ENCODE measurements at regions not wholly inside any gene's neighbourhood (a gene's known extent, or its start where the extent isn't known, plus 50 kb on each side); places are given as distances from the start of the nearest gene placed in this dataset.
A peak's percentile ranks its signal among the peaks of the same experiment; 100 is the strongest.
"Not testable (repeated sequence)": the region's sequence is repeated elsewhere in the genome, so short reads cannot be mapped to it uniquely, and the experiment has no call there.

DNA sequence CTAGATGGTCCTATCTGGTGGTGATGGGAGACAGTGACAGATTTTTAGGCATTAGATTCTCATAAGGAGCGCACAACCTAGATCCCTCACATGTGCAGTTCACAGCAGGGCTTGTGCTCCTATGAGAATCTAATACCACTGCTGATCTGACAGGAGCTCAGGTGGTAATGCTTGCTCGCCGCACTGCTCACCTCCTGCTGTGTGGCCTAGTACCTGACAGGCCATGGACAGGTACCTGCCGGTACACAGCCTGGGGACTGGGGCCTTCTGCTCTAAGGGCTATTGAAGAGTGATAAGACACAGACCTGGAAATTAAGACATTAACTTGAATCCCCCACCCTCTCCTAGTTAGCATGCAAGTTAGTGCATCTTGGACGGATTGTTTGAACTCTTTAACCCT is 64.4 kb downstream of the KLRB1 start:
- DNase-seq, result not testable (repeated sequence)

DNA sequence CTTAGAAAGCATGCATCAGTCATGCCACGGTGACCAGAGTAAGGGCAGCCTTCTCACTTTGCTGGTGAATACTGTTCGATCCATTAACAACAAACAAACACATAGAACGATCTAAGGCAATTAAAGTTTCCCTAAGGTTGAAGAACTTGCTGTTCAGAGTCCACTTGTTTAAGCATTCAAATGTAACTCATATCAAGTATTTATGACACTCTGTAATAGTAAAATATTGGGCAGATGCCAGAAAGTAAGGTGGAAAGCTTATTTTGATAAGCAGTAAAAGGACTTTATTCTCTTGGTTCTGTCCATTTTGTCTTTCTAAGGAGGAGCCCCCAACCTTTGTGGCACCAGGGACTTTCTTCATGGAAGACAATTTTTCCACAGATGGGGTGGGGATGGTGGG is 64.9 kb downstream of the KLRB1 start:
- DNase-seq, result not testable (repeated sequence)

DNA sequence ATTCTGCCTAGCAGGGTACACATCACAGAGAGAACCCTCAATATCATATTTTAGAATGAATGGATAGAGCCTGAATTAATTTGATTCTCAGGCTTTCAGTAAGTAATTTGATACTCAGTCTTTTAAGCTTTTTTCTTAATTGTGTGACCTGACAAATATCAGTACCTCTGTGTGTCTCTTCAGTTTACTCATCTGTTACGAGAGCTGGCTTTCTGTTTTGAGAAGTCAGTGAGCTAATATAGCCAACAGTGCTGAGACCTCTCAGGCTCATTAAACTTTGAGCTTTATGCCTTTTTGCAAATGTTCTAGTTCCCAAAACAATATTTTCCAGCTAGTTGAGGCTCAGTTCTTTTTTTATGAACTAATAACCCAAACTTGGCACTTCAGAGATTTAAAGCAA is 91.8 kb downstream of the KLRB1 start:
- not testable (repeated sequence) for DNase-seq

DNA sequence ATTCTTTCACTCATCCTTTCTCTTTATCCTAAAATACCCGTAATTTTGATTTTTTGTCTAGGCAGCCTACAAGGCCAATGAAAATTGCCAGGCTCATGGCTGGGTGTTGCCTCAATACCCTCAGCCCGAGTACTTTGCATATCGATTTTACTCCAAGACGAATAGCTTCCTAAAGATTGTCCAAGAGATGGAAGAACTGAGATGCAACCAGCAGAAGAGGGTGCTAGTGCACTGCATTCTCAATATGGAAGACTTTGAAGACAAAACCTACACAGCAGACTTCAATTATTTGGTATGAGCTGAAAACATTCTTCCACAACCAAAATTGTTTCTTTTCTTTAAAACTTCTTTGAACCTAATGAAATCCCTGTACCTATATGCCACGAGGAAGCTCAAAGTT is 95.0 kb downstream of the KLRB1 start:
- DNase-seq, result not testable (repeated sequence)

DNA sequence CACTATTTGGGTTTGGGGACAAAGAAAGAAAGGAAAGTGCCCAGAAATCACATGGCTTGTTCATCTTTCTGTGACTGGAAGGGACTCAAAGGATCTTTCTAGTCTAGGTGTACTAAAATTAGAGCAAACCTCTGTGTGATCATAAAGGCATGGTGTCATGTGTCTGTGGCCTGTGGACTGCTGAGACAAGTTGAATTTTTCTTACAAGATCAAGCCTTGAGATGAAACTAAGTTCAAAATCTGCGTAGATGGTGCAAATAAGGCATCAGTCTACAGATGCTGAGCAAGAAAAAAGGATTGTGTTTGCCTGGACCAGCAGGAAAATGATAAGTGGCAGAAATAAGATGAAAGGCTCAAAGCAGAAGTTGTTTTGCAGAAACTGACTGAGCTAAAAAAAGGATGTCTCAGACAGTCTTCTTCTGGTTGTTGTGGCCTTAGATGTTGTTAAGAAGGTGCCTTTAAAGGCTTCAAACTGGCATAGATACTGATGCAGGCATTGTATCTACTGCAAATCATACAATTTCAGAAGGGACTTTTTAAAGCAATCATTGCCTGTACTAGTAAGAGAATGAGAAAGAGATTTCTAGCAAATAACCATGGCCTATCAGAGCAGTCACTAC is 97.2 kb downstream of the KLRB1 start:
- DNase-seq, result not testable (repeated sequence)

DNA sequence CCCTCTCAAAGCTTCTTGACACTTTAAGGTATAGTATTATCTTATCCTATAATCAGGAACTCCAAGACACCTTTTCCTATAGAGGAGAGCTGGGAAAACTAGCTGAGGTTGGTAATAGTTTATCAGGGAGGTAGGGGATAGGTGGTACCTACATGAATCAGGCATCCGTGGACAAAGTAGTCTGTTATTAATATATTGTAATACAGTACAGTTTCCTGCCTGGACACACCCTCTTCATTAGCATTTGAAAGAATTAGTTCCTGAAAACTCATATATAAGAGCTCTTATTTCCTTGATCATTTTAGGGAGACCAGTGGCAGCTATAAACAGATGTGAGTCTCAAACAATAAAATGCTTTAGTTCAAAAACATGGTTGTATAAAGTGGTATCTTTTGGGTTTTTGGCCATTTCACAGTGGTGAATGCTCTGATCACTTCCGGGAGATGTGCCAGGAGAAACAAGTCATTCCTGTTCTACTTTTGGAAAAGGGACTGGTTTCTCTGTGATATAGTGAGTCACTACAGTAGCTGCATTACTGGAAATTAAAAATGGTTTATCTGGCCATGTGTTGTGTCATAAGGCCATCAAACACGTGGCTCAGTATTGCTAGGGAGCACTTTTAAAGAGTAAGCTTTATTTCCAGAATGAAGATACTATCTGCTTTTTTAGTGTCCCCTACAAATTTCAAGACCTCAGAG is 98.1 kb downstream of the KLRB1 start:
- DNase-seq, result no peak

DNA sequence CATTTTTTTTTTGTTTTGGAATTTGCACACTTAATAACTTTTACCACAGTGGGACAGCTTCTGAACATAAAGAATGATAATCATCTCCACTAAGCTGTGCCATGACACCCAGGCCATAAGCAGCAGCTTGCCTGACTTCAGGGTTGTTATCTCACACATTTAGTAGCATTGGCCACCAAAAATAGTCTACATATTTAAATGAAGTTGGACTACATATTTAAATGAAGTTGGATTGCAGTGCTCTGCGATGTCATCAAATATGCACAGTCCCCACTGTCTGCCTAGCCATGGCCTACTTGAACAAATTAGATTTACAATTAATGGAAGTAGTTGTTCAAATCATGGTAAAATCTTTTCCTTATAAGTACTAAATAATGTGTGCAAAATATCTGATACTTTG is 101.0 kb downstream of the KLRB1 start:
- no peak for DNase-seq

DNA sequence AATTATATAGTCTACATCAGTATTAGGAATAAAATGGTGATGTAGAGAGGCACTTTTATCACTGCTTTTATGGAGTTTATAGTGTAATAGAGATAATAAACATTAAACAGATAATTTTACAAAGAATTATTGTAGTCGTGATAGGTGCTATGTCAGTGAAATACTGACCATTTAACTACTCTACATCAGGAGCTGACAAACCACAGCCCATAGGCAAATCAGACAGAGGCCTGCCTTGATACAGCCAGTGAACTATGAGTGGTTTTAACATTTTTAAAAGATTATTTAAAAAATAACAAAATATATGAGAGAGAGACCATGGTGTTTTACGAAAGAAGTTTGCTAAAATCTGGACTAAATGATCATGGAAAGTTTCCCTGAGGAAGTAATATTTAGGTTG is 104.3 kb downstream of the KLRB1 start:
- not testable (repeated sequence) for DNase-seq

DNA sequence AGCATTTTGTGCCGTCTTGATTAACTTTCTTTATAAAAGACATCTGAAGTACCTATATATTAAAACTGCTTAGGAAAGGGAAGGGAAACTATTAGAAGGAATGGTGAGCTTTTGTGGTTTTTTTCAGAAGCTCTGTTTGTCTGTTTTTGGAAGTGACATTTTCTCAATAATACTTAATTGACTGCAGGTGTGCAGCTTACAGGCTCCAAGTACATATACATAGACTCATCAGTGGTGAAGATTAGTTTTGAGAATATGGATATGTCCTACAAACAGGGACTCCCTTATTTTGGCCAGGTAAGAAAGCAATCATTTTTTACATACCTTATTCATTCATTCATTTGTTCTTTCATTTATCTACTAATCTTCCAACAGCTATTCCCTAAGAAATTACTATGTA is 104.9 kb downstream of the KLRB1 start:
- DNase-seq, result not testable (repeated sequence)

DNA sequence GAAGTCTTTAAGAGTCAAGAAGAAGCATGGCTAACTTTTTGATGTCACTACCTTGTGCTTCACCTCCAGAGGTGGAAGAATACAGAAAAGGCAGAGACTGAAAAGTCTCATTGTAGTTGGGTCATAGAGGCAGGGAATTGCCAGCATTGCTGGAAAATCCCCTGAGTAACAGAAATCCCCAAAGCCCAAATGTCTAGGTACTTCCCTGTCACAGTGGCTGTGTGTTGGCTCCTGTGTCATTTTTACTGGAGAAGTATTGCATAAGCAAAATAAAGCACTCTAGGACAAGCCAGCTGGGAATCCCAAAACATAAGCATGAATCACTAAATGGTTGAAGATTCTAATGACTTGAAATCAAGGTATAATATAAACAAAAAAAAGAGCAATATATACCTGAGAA is 114.4 kb downstream of the KLRB1 start:
- DNase-seq, result not testable (repeated sequence)

DNA sequence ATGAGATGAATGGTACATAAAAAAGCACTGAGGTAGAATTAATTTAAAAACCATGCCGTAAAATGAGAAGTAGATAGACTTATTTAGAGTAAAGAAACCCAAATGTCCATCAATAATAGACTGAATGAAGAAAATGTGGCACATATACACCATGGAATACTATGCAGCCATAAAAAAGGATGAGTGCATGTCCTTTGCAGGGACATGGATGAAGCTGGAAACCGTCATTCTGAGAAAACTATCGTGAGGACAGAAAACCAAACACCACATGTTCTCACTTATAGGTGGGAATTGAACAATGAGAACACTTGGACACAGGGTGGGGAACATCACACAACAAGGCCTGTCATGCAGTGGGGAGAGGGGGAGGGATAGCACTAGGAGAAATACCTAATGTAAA is 126.4 kb downstream of the KLRB1 start:
- not testable (repeated sequence) for DNase-seq

DNA sequence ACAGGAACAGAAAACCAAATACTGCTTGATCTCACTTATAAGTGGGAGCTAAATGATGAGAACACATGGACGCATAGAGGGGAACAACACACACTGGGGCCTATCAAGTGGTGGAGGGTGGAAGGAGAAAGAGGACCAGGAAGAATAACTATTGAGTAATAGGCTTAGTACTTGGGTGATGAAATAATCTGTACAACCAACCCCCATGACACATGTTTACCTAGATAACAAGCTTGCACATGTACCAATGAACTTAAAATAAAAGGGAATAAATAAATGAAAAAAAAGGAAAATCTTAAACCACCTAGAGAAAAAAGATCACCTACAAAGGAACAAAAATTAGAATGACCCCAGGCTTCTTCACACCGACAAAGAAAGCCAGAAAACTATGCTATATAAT is 133.5 kb downstream of the KLRB1 start:
- DNase-seq, result not testable (repeated sequence)

DNA sequence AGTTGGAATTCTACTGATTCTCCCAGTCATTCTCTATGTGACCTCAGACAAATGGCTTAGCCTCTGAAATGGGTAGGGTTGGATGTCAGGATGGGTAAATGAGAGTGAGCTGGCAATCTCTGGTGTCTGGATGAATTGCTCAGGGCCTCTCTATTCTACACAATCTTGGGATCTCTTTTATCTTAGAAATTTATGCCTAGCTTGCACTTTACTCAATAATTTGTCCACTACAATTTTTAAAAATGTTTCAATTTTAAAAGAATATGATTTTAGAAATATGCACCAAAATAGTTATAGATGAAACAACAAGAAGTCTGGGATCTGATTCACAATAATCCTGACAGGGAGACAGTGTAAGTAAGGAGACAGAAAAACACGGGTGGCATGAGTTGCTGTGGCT is 134.1 kb downstream of the KLRB1 start:
- DNase-seq, result not testable (repeated sequence)

DNA sequence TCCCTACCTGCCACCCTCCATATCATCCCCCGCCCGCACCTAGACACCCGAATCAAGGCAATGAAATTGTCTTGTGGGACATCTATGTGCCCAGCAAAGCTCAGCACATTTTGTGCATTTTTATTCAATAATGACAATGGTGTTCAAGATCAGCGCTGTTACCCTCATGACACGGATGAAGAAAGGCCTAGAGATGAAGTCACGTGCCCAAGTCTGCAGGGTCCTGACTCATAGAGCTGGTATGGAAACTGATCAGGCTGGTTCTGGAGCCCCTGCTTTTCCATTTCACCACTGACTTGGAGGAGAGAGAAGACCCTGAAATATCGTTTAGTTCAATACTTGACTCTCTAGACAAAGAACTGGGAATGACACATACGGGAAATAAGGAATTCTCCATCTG is 136.2 kb downstream of the KLRB1 start:
- DNase-seq, result not testable (repeated sequence)

DNA sequence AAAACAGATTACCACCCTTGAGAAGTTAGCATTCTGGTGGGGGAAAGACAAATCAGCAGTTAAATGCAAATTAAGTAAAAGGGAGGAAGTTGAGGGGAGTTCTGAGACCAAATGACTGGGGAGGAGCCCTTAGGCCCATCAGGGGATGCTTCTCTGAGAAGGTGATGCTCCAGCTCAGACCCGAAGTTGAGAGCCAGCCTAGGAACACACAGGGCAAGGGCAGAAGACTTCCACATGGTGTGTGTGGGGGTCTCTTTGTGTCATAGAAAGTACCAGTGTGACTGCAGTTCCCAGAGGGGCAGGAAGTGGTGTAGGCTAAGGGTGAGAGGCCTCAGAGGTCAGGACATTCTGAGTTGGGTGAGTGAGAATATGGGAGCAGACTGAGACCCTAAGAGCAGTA is 137.3 kb downstream of the KLRB1 start:
- not testable (repeated sequence) for DNase-seq

DNA sequence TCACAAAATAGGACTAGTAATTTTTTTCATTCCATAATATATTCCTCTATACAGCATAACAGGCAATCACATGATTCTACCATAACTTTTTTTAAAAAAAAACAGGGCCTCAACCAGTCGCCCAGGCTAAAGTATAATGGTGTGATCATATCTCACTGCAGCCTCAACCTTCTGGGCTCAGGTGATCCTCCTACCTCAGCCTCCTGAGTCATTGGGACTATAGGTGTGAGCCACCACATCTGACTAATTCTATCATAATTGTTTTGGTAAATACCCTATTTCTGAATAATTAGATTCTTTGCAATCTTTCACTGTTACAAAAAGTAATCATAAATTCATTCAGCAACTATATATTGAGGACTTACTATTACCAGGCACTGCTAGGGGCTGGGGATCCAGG is 137.8 kb downstream of the KLRB1 start:
- not testable (repeated sequence) for DNase-seq

DNA sequence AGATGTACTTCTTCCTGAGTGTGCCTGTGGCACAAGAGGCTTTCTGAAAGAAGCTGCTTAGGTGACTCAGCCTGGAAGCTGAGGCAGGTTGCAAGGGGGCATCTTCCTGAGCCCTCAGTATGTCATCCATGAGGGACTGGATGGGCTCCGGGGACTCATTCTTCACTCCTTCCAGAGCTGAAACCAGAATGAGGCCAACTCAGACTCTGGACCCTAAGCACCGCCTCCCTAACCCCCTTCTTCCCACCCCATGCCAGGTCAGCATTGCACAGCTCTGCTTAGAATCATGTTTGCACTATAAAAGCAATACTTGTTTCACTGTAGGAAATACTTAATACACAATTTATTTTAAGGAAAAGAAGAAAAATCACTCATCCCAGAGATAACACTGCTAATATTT is 138.3 kb downstream of the KLRB1 start:
- DNase-seq, result not testable (repeated sequence)

DNA sequence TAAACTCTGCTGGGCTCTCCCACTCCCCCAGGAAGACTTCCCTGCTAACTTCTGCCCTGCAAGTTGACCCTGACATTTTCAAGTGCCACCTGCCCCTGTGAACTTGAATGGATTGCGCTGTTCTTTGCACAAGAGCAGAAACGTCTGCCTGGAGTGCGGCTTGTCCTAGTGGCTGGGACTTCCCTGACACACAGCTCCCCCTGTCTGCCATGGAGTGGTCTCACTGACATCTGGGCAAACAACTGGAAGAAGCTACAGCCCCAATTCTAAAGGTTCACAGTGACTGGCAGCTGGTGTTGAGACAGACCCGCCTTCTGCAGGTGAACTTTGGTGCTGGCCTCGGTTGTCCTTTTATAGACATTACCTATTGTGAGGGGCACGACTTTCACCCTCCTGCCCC is 138.7 kb downstream of the KLRB1 start:
- DNase-seq, result peak; percentile 69

DNA sequence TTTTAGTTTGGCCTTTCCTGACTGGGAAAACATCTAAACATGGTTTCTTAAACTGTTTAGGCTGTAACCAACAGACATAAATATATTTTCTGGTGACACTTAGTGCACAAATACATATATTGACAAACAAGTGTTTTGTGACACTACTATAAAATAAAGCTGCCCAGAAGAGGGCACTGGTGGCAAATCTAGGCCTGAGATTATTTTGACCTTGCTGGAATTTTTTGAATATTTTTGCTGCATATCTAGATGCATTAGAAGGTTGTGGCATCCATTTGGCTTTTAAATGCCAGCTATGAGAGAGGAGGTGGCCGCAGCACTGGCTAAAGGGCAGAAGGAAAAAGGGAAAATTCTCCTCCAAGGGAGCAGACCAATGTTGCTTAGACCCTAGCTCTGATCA is 139.6 kb downstream of the KLRB1 start:
- not testable (repeated sequence) for DNase-seq

DNA sequence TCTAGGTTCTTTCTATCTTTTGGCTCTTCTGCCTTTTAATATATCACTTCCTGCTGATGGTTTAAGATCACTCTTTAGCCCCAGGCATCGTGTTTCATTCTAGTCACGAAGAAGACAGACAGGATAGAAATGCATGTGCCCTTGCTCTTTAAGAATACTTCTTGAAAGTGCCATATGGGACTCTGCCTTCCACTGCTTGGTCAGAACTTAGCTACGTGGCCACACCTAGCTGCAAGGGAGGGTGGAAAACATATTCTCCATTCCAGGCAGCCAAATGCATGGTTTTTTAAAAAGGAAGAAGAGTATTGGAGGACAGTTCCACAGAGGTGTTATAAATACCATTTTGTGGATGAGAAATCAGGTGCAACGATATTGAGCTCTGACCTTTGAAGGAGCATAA is 143.3 kb downstream of the KLRB1 start:
- DNase-seq, result no peak

DNA sequence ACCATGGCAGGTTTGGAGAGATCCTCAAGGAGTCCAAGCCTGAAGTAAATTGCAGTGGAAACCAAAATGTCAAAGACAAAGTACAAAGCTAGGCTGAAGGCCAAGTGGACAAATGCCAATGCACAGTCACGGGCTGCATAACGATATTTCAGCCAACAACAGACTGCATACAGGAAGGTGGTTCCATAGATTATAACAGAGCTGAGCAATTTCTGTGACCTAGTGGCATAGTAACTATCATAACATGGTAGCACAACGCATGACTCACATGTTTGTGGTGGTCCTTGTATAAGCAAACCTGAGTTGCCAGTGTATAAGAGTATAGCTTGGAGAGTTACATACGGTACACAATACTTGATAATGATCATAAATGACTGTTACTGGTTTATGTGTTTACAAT is 152.2 kb downstream of the KLRB1 start:
- DNase-seq, result peak; percentile 34

DNA sequence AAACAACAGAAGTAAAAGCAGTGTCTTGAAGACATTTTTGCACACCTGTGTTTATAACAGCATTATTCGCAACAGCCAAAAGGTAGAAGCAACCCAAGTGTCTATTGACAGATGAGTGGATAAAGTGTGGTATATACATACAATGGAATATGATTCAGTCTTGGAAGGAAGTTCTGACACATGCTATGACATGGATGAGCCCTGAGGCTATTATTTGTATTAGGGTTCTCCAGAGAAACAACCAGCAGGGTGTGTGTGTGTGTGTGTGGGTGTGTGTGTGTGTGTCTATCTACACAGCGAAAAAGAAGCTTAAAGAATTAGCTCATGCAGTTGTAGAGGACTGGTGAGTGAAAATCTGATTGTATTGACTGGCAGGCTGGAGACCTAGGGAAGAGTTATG is 153.7 kb downstream of the KLRB1 start:
- DNase-seq, result not testable (repeated sequence)

DNA sequence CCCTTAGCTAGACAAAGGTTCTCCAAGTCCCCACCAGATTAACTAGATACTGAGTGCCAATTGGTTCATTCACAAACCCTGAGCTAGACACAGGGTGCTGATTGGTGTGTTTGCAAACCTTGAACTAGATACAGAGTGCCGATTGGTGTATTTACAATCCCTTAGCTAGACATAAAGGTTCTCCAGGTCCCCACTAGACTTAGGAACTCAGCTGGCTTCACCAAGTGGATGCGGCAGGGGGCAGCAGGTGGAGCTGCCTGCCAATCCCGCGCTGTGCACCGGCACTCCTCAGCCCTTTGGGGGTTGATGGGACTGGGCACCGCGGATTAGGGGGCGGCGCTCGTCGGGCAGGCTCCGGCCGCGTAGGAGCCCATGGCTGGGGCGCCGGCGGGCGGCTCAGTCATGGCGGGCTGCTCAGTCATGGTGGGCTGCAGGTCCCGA is 157.6 kb downstream of the KLRB1 start:
- DNase-seq, result not testable (repeated sequence)

DNA sequence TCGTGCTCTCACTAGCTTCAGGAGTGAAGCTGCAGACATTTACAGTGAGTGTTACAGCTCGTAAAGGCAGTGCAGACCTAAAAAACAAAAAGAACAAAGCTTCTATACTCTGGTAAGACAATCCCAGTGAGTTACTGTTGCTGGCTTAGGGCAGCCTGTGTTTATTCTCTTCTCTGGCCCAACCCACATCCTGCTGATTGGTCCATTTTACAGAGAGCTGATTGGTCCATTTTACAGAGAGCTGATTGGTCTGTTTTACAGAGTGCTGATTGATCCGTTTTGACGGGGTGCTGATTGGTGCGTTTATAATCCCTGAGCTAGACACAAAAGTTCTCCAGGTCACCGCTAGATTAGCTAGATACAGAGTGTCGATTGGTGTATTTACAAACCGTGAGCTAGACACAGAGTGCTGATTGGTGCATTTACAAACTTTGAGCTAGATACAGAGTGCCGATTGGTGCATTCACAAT is 158.0 kb downstream of the KLRB1 start:
- DNase-seq, result not testable (repeated sequence)

DNA sequence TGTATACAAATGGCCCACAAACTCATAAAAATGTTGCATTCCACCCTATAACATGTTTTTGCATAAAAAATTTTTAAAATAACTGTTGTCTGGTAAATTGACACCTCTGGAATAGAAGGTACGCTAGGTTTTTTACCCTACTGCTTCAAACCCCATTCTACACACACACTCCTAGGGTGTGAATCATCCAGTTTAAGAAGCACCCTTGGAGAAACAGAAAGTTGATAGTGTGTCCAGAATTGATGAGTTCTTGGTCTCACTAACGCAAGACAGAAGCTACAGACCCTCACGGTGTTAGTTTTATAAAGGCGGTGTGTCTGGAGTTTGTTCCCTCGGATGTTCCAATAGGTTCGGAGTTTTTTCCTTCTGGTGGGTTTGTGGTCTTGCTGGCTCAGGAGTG is 158.5 kb downstream of the KLRB1 start:
- no peak for DNase-seq

Data from right hindlimb (tissue), 1 donor.